Heart left ventricle (tissue), 16 donors: ENCODE measurements at regions not wholly inside any gene's neighbourhood (a gene's known extent, or its start where the extent isn't known, plus 50 kb on each side); places are given as distances from the start of the nearest gene placed in this dataset.

Experiments used
- ATAC-seq, 4 donors: fragments of 200-7000 bp; cut with Tn5 transposase; one replicate each; pipeline ENCODE4 v1.9.1; 2020 to 2022; ENCODE audit warnings: moderate library complexity in 4 of 4, mild to moderate bottlenecking in 3 of 4, moderate number of reproducible peaks in 1 of 4
- DNase-seq, 5 donors: peaks; one replicate each; pipeline ENCODE4 v3.0.0-alpha.2; 2020
- H3K27ac ChIP-seq, 12 donors: fragments of 200-600 bp; sonication (generic) in 4 of 12; one replicate each; pipeline versions ENCODE4 v1.5.0 to v1.8.0; 2016 to 2022; ENCODE audit warnings: mild to moderate bottlenecking in 2 of 12
- H3K27me3 ChIP-seq, 9 donors: fragments of 200-600 bp; sonication (generic) in 2 of 9; one replicate each; pipeline versions ENCODE4 v1.5.1 to v1.8.0; 2016 to 2022; ENCODE audit warnings: mild to moderate bottlenecking in 3 of 9
- H3K36me3 ChIP-seq, 9 donors: fragments of 200-600 bp; sonication (generic) in 2 of 9; one replicate each; pipeline versions ENCODE4 v1.5.0 to v1.8.0; 2018 to 2022; ENCODE audit warnings: mild to moderate bottlenecking in 2 of 9
- H3K4me1 ChIP-seq, 12 donors: fragments of 200-600 bp; sonication (generic) in 4 of 12; one replicate each; pipeline versions ENCODE4 v1.5.0 to v1.8.0; 2016 to 2022; ENCODE audit warnings: mild to moderate bottlenecking in 3 of 12
- H3K4me3 ChIP-seq, 12 donors: fragments of 200-600 bp; sonication (generic) in 4 of 12; one replicate each; pipeline versions ENCODE4 v1.5.0 to v1.8.0; 2017 to 2022; ENCODE audit warnings: mild to moderate bottlenecking in 9 of 12, moderate library complexity in 4 of 12
- H3K9me3 ChIP-seq, 12 donors: fragments of 200-600 bp; sonication (generic) in 4 of 12; one replicate each; pipeline versions ENCODE4 v1.5.0 to v1.8.0; 2016 to 2022; ENCODE audit warnings: mild to moderate bottlenecking in 1 of 12
- CTCF ChIP-seq, 12 donors: fragments of 200-600 bp; sonication (generic) in 4 of 12; IDR thresholded peaks; one replicate each; pipeline versions ENCODE4 v1.5.0 to v1.8.0; 2018 to 2022; ENCODE audit warnings: antibody characterized with exemption in 12 of 12, mild to moderate bottlenecking in 5 of 12
- POLR2A ChIP-seq, 2 donors: fragments of 450-650 bp; IDR thresholded peaks; one replicate each; pipeline ENCODE4 v1.6.1; 2017; ENCODE audit warnings: antibody characterized with exemption in 2 of 2, mild to moderate bottlenecking in 2 of 2, moderate library complexity in 2 of 2
- WGBS, 4 donors: extraction: QIAGEN DNeasy Blood & Tissue Kit in 2 of 4; methylation state at CpG; one replicate each; pipeline versions ENCODE4 v1.1.5 to v1.1.7; 2013 to 2018; 5-methylcytosine and 5-hydroxymethylcytosine counted together
- intact Hi-C, 10 donors: fragments of 100-400 bp; cut with DNase I; formaldehyde crosslinking; loops; one replicate each; pipeline versions ENCODE4 v1.11.1 to v1.14.2; 2022
- microRNA-seq, 4 donors: library from miRNA; unstranded; fragments of <30 nt; microRNA quantifications; one replicate each; pipeline versions ENCODE4 to v1.2.0, GENCODE V29; 2017 to 2020
- donor health status: ischemic (EF 13 %, LVEDD 7.1; RV severe dilation, severe dysfunction).
- donor health status: healthy with polysubstance abuse.
- donor health status: DM: no; HTN: yes; CAD: no.
- donor health status: DM: no; HTN: no; CAD: no.
- donor health status: ischemic (EF 25% LVEDD 6.9; RV normal size, moderate dysfunction).
- donor health status: ischemic (EF 25% LVEDD 5.7; RV mildly dilated, moderate dysfunction).
- donor health status: healthy.
- donor health status: DM: yes; HTN: yes; CAD: no.
- donor health status: ischemic (EF 35%, LVEDD 5.7; RV mildly dilated, moderate dysfunction).
- donor health status: nonischemic (EF 11% LVEDD 7.7; RV severe dilation, severe dysfunction).
- donor health status: DM: yes; HTN: yes; CAD: no.
- donor health status: PGD.
- donor health status: ischemic (EF 29% LVEDD 5.4; RV normal size, mild dysfunction).
- donor health status: nonischemic (EF 23%, LVEDD 6.1; RV moderate dilation, normal function).

GRCh38 chr9:90556897-90557675 lies 85.5 kb downstream of the DIRAS2 start:
- intact Hi-C loops: no loop called here
- H3K4me3 ChIP-seq: no peak overlapping the region
- H3K9me3 ChIP-seq: no peaks in the 10 kb centered on the region
- no peaks in the 10 kb centered on the region for H3K27me3 ChIP-seq
- H3K27ac ChIP-seq: no peak overlapping the region
- TF ChIP-seq CTCF (IDR thresholded peaks at IDR 0.05) (no peak), POLR2A (IDR thresholded peaks at IDR 0.05) (no peak)
- no peaks in the 10 kb centered on the region for H3K36me3 ChIP-seq
- DNase-seq (no peak), ATAC-seq (no peak)
- no peaks in the 10 kb centered on the region for H3K4me1 ChIP-seq
- WGBS, 4 donors: 78 to 85% (median 80%) methylated on average over 5 of the region's 5 CpGs

GRCh38 chr9:90559075-90560073 lies 83.2 kb downstream of the DIRAS2 start:
- 78 to 83% (median 81%) methylated on average over 9 of the region's 9 CpGs for WGBS, 4 donors
- Histone ChIP-seq H3K9me3 (no peaks in the 10 kb centered on the region), H3K36me3 (no peaks in the 10 kb centered on the region), H3K4me3 (no peak overlapping the region), H3K27me3 (no peaks in the 10 kb centered on the region), H3K27ac (no peak overlapping the region), H3K4me1 (no peaks in the 10 kb centered on the region)
- intact Hi-C loops: no loop called here
- ATAC-seq (no peak), DNase-seq (no peak)
- TF ChIP-seq CTCF (IDR thresholded peaks at IDR 0.05): no peak
- TF ChIP-seq POLR2A (IDR thresholded peaks at IDR 0.05): no peak

Small RNA genes in the stretch of these regions (microRNA-seq; reads per million reads assigned to microRNA genes)
- 0 reads per million in 4 donors for gene MIR4290
